ENCODE measurements at regions not wholly inside any gene's neighbourhood (a gene's known extent, or its start where the extent isn't known, plus 50 kb on each side); places are given as distances from the start of the nearest gene placed in this dataset.

DNA sequence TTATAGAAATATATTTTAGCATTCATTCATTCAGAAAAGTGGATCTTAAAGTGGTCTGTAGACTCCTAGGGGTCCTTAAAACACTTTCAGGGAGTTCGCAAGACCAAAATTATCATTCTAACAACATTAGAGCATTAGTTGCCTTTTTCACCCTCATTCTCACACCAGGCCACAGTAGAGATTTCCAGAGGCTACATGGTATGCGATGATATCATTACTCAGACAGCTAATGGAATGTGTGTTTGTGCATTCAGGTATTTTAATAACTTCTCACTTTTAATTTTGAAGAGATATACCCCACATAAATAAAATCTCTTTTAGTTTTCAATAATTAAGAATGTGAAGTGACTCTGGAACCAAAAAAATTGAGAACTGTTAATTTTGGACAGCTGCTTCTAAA lies 206.9 kb downstream of the NSUN3 start:
- no peak for DNase-seq

DNA sequence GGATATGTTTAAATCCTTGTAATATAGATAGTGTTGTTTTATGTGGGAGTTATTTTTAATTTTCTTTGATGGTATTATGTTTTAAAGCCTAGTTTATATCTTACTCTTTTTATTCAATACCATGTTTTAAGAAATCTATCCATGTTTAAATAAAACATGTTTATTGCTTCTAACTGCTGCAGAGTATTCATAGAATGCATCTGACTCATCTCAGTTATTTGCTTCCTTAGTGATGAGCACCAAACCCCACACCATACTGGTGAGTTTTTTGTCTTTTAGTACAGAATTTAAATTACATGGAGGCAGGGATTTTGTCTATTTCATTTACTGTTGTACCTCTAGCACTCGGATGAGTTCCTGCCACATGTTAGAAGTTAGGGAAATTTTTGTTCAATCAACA lies 209.2 kb downstream of the NSUN3 start:
- DNase-seq = no peak

DNA sequence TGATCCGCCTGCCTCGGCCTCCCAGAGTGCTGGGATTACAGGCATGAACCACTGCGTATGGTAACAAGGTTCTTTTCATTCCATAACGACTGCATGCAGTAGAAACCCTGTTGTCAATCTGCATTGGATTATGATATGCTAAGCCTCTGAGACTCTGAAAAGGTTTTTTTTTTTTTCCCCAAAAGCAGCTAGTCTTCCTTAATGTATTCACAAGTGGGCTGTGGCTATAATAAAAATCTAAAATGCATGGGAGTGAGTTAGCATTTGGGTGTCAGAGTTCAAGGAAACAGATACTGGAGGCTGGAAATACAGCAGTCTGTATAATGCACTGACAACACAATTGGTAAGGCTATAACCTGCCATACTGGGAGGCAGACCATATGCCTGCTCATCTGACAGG lies 218.1 kb downstream of the NSUN3 start:
- no peak for DNase-seq

DNA sequence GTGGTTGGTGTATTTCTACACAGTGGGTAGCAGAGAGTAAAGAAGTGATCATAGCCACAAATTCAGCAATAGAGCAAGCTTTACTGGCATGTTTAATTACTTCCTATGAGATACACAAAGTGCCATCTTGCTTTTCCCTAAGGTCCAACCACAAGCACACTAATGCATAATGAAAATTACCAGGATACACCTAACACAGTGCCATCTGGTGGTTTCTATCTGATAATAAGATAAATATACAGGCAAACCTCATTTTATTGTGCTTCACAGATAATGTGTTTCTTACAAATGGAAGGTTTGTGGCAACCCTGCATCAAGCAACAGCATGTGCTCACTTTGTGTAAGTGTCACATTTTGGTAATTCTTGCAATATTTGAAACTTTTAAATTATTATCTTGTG lies 223.0 kb downstream of the NSUN3 start:
- DNase-seq = no peak

DNA sequence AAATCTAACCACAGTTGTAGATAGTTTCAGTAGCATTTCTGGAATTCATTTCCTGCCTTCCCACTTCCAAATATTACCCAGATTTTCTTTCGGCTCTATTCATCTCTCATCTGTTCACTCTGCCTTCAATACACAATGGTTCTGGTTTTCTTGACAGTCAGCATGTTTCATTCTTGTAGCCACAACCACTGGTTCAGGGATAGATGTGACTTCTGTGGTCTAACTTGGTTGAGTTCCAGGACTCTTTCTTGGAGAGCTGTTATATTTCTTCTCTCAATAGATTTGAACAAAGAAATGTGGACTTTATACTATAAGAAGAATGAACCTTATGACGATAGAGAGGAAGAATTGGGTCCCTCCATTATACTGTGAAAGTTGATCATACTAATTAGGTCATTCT lies 228.8 kb downstream of the NSUN3 start:
- DNase-seq = no peak

GRCh38 chr3:94292151-94292550 lies 229.3 kb downstream of the NSUN3 start:
- no peak for DNase-seq

GRCh38 chr3:94293793-94294195 lies 230.9 kb downstream of the NSUN3 start:
- no peak for DNase-seq

DNA sequence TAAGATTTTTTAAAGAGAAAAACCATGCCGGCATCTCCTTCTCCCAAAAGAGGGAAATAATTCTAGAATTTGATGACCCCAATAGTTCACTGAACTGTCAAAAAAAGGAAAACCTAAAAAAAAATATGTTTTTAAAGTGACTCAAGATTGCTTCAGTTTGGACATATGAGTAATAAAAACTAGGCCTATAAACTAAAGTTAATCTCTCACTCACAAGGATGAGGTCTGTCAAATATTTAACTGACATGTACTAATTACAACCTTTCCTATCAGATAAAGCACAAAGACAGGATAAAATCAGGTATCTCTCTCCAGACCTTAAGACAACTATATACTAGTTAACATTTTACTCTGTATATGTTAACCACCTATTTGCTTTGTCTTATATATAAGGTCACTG lies 231.9 kb downstream of the NSUN3 start:
- DNase-seq = no peak

DNA sequence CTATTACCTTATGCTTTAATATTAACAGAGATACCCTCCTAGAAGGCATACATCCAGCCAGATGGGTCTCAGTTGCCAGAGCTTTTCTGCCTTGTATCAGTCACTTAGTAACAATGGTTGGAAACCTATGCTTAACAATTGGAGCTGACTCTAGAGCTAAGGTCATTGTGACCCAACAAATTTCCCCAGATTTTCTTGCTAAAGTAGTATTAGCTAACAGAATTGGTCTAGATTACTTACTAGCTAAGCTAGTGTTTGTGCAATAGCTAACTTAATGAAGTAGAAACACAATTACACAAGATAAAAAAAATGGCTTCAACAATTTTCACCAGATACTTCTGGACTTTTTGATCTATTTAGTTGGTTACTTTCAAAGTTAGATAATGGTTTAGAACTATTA lies 236.9 kb downstream of the NSUN3 start:
- DNase-seq = no peak

GRCh38 chr3:94301366-94301765 lies 238.5 kb downstream of the NSUN3 start:
- DNase-seq = no peak

- DNase-seq = no peak
These were observed 240.4 kb downstream of the NSUN3 start for GRCh38 chr3:94303266-94303665.

DNA sequence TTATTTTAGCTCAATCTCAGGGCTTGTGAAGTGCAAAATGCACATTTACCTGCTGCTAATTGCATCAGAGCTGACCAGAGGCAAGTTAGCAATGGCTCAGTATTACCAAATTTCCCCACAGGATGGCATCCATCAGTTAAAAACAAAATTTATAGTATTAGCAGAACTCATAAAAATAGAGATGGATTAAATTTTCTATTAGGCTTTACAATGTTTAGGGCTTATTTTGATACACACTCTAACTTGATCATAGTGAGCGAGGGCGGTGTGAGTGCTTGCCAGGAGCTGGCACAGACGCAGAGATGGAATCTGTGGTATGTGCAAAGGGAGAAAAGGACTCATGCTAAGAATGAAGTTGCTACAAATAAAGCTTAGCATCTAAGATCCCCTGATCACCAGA lies 241.0 kb downstream of the NSUN3 start:
- DNase-seq = no peak

DNA sequence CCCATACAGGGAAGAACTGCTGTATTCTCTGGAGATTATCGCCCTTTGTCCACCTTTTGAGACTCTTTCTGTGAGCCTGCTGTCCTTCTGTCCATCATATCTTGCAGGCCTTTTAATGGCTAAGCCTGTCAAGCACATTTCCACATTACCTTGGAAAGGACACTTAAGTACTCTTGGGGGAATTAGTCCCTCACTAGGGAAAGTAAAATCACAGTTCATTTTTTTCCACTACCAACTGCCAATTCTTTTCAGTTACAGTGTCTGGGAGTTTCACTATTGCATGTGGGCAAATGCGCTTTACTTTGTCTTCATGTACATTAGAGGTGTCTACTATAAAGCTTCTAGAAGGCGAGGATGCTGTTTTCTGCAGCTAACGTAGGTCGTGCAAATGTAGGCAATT lies 242.1 kb downstream of the NSUN3 start:
- DNase-seq = no peak

GRCh38 chr3:94305835-94306611 lies 243.2 kb downstream of the NSUN3 start:
- DNase-seq = no peak

GRCh38 chr3:94307588-94307987 lies 244.7 kb downstream of the NSUN3 start:
- DNase-seq = no peak

DNA sequence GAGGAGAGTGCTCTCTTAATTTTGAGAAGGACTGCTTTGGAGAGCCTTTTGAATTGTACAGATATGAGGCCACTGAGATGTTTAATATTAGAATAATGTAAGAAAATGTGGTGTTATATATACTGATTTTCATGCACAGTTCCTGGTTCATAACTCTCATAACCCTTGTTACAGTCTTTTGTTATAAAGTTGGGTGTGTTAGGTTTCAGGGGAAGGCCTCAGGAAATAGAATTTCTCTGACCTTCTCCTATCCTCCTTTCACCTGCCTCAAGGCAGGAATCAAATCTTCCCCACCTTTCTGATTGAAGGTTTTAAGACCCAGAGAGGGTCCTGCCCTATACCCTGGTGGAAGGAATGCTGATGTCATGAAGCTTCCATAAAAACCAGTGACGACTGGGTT lies 245.9 kb downstream of the NSUN3 start:
- no peak for DNase-seq

GRCh38 chr3:94310341-94311135 lies 247.7 kb downstream of the NSUN3 start:
- no peak for DNase-seq

DNA sequence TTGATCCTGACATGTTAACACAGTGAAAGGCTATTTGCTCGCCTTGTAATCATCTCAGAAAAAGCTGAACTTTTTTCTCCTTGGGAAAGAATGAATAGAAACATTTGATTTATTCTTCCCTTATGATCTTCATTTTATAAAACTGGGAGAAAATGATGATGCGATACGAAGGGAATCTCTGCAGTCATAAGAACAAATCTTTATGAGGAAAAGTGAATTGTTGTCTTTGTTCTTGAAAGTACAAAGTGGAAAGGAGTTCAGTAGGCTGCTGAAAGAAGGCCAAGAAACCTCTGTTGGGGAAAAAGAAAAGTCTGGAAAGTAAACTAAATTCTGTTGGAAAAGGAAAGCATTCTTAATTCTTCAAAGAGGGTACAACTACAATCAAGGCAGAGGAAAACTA lies 248.8 kb downstream of the NSUN3 start:
- DNase-seq = no peak

GRCh38 chr3:94314218-94314883 lies 251.5 kb downstream of the NSUN3 start:
- DNase-seq = no peak

GRCh38 chr3:94317017-94317416 lies 254.2 kb downstream of the NSUN3 start:
- DNase-seq = no peak

DNA sequence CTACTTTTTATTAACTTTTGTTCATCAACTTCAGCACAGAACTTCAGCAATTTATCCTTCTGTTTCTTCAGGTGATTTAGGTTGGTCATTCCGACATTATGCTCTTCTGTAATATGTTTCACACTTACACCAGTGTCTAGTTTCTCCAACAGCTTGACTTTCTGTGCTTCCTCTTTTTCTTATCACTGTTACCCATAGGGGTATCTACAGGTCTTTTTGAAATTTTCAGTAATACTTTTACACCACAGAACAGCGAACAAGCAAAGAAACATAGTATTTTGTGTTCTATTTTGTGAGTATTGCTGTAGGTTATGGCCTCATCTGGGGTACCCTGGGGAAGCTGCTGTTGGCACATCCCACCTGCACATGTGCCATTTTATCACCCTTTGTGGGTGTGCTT lies 260.7 kb downstream of the NSUN3 start:
- no peak for DNase-seq

GRCh38 chr3:94331831-94332230 lies 269.0 kb downstream of the NSUN3 start:
- DNase-seq = no peak

- DNase-seq = no peak
These were observed 273.3 kb downstream of the NSUN3 start for GRCh38 chr3:94336046-94336753.
